ENCODE measurements at regions not wholly inside any gene's neighbourhood (a gene's known extent, or its start where the extent isn't known, plus 50 kb on each side); places are given as distances from the start of the nearest gene placed in this dataset.
A peak's percentile ranks its signal among the peaks of the same experiment; 100 is the strongest.

- TF ChIP-seq CREB1 (IDR thresholded peaks at IDR 0.05; ENCODE audit: low read depth) = no peak
- peak; percentile 61 for TF ChIP-seq EP300 (IDR thresholded peaks at IDR 0.05; ENCODE audit: borderline replicate concordance)
- no peak for TF ChIP-seq MAX (IDR thresholded peaks at IDR 0.05)
- no peak for TF ChIP-seq FOXM1 (IDR thresholded peaks at IDR 0.05; ENCODE audit: borderline replicate concordance, low read depth)
These were observed 242.6 kb downstream of the NPR3 start for GRCh38 chr5:32953694-32954093.
